ENCODE measurements at regions not wholly inside any gene's neighbourhood (a gene's known extent, or its start where the extent isn't known, plus 50 kb on each side); places are given as distances from the start of the nearest gene placed in this dataset.

- no peaks in the 10 kb centered on the region for H3K79me1 ChIP-seq (ENCODE audit: insufficient read depth, low read depth, low read length, poor library complexity, severe bottlenecking)
- no peak overlapping the region for H4K5ac ChIP-seq (ENCODE audit: insufficient read length, low read depth, low read length)
- H3K27ac ChIP-seq (ENCODE audit: insufficient read length, low read depth, low read length), result no peak overlapping the region
- no peak overlapping the region for H3K27ac Mint-ChIP-seq
- H2BK20ac ChIP-seq (ENCODE audit: low read depth, low read length, poor library complexity, severe bottlenecking), result no peak overlapping the region
- no peaks in the 10 kb centered on the region for H3K9me3 ChIP-seq (ENCODE audit: control insufficient read depth, low read depth, low read length)
- no peak overlapping the region for H3K14ac ChIP-seq (ENCODE audit: insufficient read depth, low read length)
- no peaks in the 10 kb centered on the region for H3K9me3 Mint-ChIP-seq
- H2AK5ac ChIP-seq (ENCODE audit: insufficient read length, low read length), result no peak overlapping the region
- no peak overlapping the region for H2BK15ac ChIP-seq (ENCODE audit: low read depth, low read length)
- H3K4ac ChIP-seq (ENCODE audit: low read depth, low read length), result no peak overlapping the region
- no peak overlapping the region for H3K23ac ChIP-seq (ENCODE audit: insufficient read length, low read depth, low read length)
- no peak overlapping the region for H2BK5ac ChIP-seq (ENCODE audit: insufficient read length, low read length)
- WGBS (ENCODE audit: extremely low coverage, insufficient read length, low lambda C conversion rate), result no CpG with 5 or more reads among the region's 3 CpGs
- TF ChIP-seq CTCF (conservative IDR thresholded peaks at IDR 0.05), result peak; percentile 63
- no peak overlapping the region for H2BK12ac ChIP-seq (ENCODE audit: insufficient read length, low read depth, low read length)
- H3K56ac ChIP-seq (ENCODE audit: insufficient read length, low read depth, low read length), result no peak overlapping the region
- no peak overlapping the region for H3K4me2 ChIP-seq (ENCODE audit: insufficient read depth, insufficient read length, low read length)
- H3K4me3 Mint-ChIP-seq, result no peak overlapping the region
- H4K91ac ChIP-seq (ENCODE audit: insufficient read length, low read depth, low read length), result no peak overlapping the region
- no peak overlapping the region for H4K8ac ChIP-seq (replicated peaks; ENCODE audit: insufficient read length, low read depth, low read length)
- no peaks in the 10 kb centered on the region for H3K23me2 ChIP-seq (ENCODE audit: insufficient read length, low read depth, low read length, poor library complexity, severe bottlenecking)
- H3K36me3 Mint-ChIP-seq (ENCODE audit: insufficient read depth in 1 of 3, low read depth in 3 of 3), result no peaks in the 10 kb centered on the region
- no peaks in the 10 kb centered on the region for H3K79me2 ChIP-seq (ENCODE audit: insufficient read depth, low read length)
- no peak overlapping the region for H3K9ac ChIP-seq (ENCODE audit: extremely low read depth, insufficient read length, low read length)
- no peak overlapping the region for H3K18ac ChIP-seq (ENCODE audit: insufficient read length, low read depth, low read length)
- H3T11ph ChIP-seq (ENCODE audit: low read length), result no peak overlapping the region
- no peaks in the 10 kb centered on the region for H4K20me1 ChIP-seq (ENCODE audit: control insufficient read depth, insufficient read depth, insufficient read length)
- H3K4me1 Mint-ChIP-seq, result peaks cover 6 to 7% of the 10 kb centered on the region in 2 experiments
- H2BK120ac ChIP-seq (ENCODE audit: low read depth, low read length, poor library complexity, severe bottlenecking), result no peak overlapping the region
- H3K27me3 ChIP-seq (ENCODE audit: insufficient read depth, low read length), result no peaks in the 10 kb centered on the region
- no peaks in the 10 kb centered on the region for H3K27me3 Mint-ChIP-seq (ENCODE audit: low read depth)
- no peak for DNase-seq
- no peak overlapping the region for H2AFZ ChIP-seq (ENCODE audit: low read length)
- H3K4me1 ChIP-seq (ENCODE audit: insufficient read depth, low read length), result no peaks in the 10 kb centered on the region
These were observed 101.2 kb downstream of the NUS1 start for GRCh38 chr6:117776441-117776840.

Data from H9 (cell line).